Subcutaneous abdominal adipose tissue (tissue), 5 donors: ENCODE measurements at regions not wholly inside any gene's neighbourhood (a gene's known extent, or its start where the extent isn't known, plus 50 kb on each side); places are given as distances from the start of the nearest gene placed in this dataset.

Source experiments
- H3K27ac ChIP-seq: one replicate; pipeline ENCODE4 v1.7.0; 2013; ENCODE audit warnings: low read depth, mild to moderate bottlenecking, inconsistent platforms, low read length, moderate library complexity
- H3K27me3 ChIP-seq, 5 donors: one replicate each; pipeline ENCODE4 v1.7.0; 2013; ENCODE audit warnings: low read length in 5 of 5, inconsistent platforms in 1 of 5; ENCODE audit not compliant: control insufficient read depth in 5 of 5, insufficient read depth in 4 of 5
- H3K36me3 ChIP-seq, 5 donors: one replicate each; pipeline ENCODE4 v1.7.0; 2013; ENCODE audit warnings: low read length in 5 of 5; ENCODE audit not compliant: control insufficient read depth in 5 of 5, insufficient read depth in 5 of 5
- H3K4me1 ChIP-seq, 5 donors: one replicate each; pipeline ENCODE4 v1.7.0; 2013; ENCODE audit warnings: low read length in 5 of 5, mild to moderate bottlenecking in 3 of 5, moderate library complexity in 1 of 5; ENCODE audit not compliant: control insufficient read depth in 5 of 5, insufficient read depth in 5 of 5
- H3K4me3 ChIP-seq, 5 donors: one replicate each; pipeline ENCODE4 v1.7.0; 2013; ENCODE audit warnings: low read length in 5 of 5, low read depth in 1 of 5
- H3K9ac ChIP-seq, 5 donors: one replicate each; pipeline ENCODE4 v1.7.0; 2013; ENCODE audit warnings: low read length in 5 of 5, mild to moderate bottlenecking in 4 of 5, moderate library complexity in 3 of 5
- H3K9me3 ChIP-seq, 5 donors: one replicate each; pipeline ENCODE4 v1.7.0; 2013; ENCODE audit warnings: low read length in 5 of 5; ENCODE audit not compliant: control insufficient read depth in 5 of 5
- donor health status: healthy.
- donor health status: healthy.
- donor health status: healthy.
- donor health status: healthy.
- donor health status: healthy.

DNA sequence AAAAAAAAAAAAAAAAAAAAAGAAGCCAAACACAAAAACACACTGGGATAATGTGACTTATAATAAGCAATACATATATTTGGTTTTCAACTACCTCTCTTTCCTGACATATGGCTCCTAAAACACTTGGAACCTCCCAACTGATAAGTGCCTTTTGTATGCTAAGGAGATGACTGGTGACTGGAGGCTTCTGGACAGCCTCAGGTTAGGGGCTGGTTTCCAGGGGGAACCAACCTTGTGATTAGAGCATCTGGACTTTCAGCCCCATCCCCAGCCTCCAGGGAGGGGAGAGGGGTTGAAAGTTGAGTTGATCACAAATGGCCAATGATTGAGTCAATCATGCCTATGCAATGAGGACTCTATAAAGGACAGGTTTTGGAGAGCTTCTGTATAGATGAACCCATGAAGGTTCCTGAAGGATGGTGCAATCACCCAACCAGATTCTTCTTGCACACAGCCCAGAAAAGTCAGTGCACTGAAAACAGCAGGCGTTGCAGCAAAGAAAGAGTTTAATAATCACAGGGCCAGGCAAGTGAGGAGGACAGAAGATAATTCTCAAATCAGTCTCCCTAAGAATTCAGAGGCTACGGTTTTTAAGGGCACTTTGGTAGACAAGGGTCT is 276.7 kb downstream of the AUH start:
- Histone ChIP-seq H3K9ac (no peak overlapping the region), H3K4me3 (no peak overlapping the region), H3K4me1 (no peaks in the 10 kb centered on the region), H3K27ac (no peak overlapping the region), H3K36me3 (no peaks in the 10 kb centered on the region), H3K27me3 (no peaks in the 10 kb centered on the region), H3K9me3 (peaks cover 0 to 3% (median 0%) of the 10 kb centered on the region in 5 donors)

DNA sequence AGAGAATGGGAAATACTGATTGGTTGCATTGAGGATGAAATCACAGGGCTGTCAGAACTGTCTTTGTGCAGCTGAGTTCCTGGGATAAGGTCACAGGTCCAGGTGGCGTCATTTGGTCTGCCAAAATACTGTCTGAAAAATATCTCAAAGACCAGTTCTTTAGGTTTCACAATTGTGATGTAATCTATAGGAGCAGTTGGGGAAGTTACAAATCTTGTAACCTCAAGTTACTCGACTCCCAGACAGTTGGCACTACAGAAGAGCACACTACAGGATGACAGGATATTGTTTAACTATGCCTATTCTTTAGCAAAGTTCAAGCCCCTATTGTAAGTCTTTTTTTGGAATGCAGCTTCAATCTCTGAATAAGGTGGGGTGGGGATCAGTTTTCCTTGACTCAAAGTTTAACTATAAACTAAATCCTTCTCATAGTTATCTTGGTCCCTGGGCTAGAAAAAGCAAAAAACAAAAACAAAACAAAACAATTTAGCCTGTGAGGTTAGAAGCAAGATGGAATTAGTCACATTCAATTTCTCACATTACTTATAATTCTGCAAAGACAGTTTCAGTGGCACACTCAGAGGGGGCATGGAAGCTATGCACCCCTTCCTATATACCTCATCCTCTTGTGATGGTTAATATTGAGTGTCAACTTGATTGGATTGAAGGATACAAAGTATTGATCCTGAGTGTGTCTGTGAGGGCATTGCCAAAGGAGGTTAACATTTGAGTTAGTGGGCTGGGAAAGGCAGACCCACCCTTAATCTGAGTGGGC is 276.0 kb downstream of the AUH start:
- H3K27me3 ChIP-seq = no peaks in the 10 kb centered on the region
- no peaks in the 10 kb centered on the region for H3K36me3 ChIP-seq
- H3K9ac ChIP-seq = no peak overlapping the region
- H3K4me3 ChIP-seq = no peak overlapping the region
- H3K9me3 ChIP-seq = peaks cover 0 to 3% (median 0%) of the 10 kb centered on the region in 5 donors
- H3K27ac ChIP-seq = no peak overlapping the region
- no peaks in the 10 kb centered on the region for H3K4me1 ChIP-seq

DNA sequence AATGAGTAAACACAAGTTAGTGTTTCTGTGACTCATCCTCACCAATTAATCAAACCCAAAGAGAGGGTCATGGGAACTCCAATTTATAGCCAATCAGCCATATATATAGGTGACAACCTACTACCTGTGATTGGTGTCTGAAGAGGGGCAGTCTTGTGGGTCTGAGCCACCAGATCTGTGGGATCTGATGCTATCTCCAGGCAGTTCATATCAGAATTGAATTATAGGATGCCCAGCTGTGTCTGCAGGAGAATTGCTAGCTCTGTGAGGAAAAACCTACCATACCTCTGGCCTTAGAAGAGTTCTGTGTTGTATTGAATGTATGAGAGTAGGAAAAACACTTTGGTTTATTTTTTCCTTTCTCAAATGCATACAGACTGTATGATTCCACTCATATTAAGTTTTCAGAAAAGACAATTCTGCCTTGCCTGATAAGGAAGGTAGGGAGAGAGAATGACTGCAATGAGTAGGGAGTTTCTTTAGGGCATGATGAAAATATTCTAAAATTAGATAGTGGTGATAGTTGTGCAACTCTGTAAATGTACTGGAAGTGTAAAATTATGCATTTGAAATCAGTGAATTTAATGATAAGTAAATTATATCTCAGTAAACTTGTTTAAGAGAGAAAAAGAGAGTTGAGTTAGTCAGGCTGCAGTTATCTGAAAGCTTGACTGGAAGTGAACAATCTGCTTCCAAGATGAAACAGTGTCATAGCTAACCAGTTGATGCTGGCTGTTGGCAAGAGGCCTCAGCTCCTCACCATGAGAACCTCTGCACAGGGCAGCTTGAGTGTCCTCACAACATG is 274.9 kb downstream of the AUH start:
- Histone ChIP-seq H3K4me1 (no peaks in the 10 kb centered on the region), H3K9ac (no peak overlapping the region), H3K9me3 (peaks cover 0 to 3% (median 0%) of the 10 kb centered on the region in 5 donors), H3K27me3 (no peaks in the 10 kb centered on the region), H3K36me3 (no peaks in the 10 kb centered on the region), H3K27ac (no peak overlapping the region), H3K4me3 (no peak overlapping the region)

DNA sequence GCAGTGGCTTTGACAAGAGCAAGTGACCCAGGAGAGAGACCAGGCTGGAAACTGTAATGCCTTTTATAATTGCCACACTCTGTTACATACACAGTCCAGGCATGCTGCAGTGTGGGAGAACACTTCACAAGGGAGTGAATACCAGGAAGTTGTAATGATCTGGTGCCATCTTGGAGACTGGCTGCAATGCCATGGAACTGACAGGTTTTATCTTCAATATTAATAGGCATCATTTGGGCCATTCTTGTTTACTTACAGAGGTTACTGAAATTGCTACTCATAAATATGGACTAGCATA is 274.3 kb downstream of the AUH start:
- Histone ChIP-seq H3K27ac (no peak overlapping the region), H3K9me3 (peaks cover 0 to 3% (median 0%) of the 10 kb centered on the region in 5 donors), H3K36me3 (no peaks in the 10 kb centered on the region), H3K4me3 (no peak overlapping the region), H3K27me3 (no peaks in the 10 kb centered on the region), H3K9ac (no peak overlapping the region), H3K4me1 (no peaks in the 10 kb centered on the region)

DNA sequence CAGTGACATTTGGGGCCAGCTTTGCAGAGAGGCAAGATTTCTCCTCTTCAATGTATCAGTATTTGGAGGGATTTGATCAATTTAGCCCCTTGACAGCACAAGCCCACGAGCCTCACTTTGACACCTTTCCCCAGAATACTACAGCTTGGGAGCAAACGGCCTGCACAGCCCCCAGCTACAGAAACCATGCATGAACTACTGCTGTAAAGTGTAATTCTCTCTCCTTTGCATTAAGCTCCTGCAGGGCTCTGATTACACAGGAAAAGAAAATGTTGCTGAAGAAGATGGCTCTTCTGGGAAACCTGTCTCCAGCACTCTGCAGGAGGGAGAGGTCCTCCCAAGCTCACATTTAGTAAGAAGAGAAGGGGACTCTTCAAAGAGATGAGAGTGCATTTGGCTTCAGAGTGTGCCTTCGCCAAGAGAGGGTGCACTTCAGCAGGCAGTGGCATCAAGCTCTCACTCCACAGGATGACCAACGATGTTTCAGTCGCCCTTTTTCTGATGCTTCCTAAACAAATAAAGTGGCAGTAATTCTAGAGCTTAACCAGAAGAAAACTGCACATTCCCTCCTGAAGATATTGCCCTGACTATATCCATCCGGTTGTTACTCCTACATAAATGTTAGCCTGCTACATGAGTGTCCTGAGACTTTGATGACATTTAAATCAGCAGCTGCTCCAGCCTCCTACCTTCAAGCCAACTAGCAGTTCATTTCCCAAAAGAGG is 272.2 kb downstream of the AUH start:
- Histone ChIP-seq H3K4me1 (no peaks in the 10 kb centered on the region), H3K9me3 (peaks cover 0 to 11% (median 6%) of the 10 kb centered on the region in 5 donors), H3K27me3 (no peaks in the 10 kb centered on the region), H3K27ac (no peak overlapping the region), H3K36me3 (no peaks in the 10 kb centered on the region), H3K9ac (no peak overlapping the region), H3K4me3 (no peak overlapping the region)

DNA sequence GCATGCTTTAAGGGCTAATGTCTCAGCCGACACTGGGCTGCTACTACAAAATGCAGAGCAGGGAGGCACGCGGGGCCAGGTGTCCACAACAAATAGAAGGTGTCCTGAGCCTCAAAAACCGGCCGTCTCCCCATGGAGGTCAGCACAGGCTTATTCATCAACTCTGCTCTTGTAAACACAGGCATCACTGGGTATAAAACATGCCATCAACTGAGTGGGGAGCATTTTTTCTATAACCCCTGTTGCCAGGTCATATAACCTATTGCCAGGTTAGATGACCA is 271.6 kb downstream of the AUH start:
- no peak overlapping the region for H3K9ac ChIP-seq
- H3K4me3 ChIP-seq = no peak overlapping the region
- peaks cover 0 to 11% (median 6%) of the 10 kb centered on the region in 5 donors for H3K9me3 ChIP-seq
- H3K4me1 ChIP-seq = no peaks in the 10 kb centered on the region
- no peaks in the 10 kb centered on the region for H3K27me3 ChIP-seq
- H3K36me3 ChIP-seq = no peaks in the 10 kb centered on the region
- no peak overlapping the region for H3K27ac ChIP-seq

DNA sequence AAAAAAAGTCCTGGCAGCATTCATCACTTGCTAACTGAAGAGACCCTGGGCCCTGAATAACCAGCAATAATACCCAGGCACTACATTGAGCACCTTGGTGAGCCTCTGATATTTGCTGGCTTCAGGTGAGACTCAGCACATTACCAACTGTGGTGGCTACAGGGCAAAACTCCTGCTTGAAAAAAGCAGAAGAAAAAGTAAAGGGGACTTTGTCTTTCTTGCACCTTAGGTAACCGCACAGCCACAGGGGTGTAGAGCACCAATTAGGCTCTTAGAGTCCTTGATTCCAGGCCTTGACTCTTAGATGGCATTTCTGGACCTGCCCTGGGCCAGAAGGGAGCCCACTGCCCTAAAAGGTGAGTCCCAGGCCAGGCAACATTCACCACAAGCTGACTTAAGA is 269.5 kb downstream of the AUH start:
- no peaks in the 10 kb centered on the region for H3K36me3 ChIP-seq
- H3K9ac ChIP-seq = no peak overlapping the region
- no peak overlapping the region for H3K27ac ChIP-seq
- peaks cover 0 to 11% (median 6%) of the 10 kb centered on the region in 5 donors for H3K9me3 ChIP-seq
- no peak overlapping the region for H3K4me3 ChIP-seq
- H3K27me3 ChIP-seq = no peaks in the 10 kb centered on the region
- peaks cover 0 to 2% (median 0%) of the 10 kb centered on the region in 5 donors for H3K4me1 ChIP-seq

DNA sequence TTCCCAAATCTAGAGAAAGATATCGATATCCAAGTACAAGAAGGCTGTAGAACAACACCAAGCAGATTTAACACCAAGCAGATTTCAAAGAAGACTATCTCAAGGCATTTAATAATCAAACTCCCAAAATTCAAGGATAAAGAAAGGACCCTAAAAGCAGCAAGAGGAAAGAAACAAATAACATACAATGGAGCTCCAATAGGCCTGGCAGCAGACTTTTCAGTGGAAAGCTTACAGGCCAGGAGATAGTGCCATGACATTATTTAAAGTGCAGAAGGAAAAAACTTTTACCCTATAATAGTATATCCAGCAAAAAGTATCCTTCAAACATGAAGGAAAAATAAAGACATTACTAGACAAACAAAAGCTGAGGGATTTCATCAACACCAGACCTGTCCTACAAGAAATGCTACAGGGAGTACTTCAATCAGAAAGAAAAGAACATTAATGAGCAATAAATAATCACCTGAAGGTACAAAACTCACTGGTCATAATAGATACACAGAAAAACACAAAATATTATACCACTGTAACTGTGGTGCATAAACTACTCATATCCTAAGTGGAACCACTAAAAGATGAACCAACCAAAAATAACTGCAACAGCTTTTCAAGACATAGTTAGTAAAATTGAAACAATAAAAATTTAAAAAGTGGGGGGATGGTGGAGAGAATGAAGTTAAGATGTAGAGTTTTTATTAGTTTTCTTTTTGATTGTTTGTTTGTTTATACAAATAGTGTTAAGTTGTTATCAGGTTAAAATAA is 267.2 kb downstream of the AUH start:
- Histone ChIP-seq H3K27me3 (no peaks in the 10 kb centered on the region), H3K9ac (no peak overlapping the region), H3K4me3 (no peak overlapping the region), H3K36me3 (no peaks in the 10 kb centered on the region), H3K9me3 (peaks cover 0 to 11% (median 6%) of the 10 kb centered on the region in 5 donors), H3K4me1 (peaks cover 0 to 7% (median 3%) of the 10 kb centered on the region in 5 donors), H3K27ac (no peak overlapping the region)

DNA sequence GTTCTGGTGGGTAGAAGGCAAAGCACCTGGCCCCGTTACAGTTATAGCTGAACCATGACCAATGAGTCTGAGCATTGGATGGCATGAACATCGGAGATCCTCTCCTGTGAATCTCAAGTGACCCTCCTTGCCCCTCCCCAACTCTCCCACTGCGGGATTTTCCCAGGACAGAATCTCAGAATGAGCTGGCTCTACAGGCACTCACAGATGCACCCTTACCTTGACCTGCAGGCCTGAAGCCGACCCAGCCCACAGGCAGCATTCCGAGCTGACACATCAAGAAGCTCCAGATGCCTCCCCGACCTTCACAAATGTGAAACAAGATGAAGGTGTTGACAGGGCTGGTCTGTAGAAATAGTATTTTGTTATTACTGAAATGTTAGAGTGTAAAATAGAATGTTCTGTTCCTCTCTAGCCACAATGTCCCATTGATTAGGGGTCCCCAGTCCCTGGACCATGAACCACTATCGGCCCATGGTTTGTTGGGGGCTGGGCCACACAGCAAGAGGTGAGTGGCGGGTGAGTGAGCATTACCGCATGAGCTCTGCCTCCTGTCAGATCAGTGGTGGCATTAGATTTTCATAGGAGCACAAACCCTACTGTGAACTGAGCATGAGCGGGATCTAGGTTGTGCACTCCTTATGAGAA is 263.4 kb downstream of the AUH start:
- H3K4me3 ChIP-seq = no peak overlapping the region
- no peak overlapping the region for H3K9ac ChIP-seq
- H3K9me3 ChIP-seq = peaks cover 0 to 10% (median 5%) of the 10 kb centered on the region in 5 donors
- H3K36me3 ChIP-seq = no peaks in the 10 kb centered on the region
- no peaks in the 10 kb centered on the region for H3K27me3 ChIP-seq
- H3K4me1 ChIP-seq = peaks cover 5 to 28% (median 27%) of the 10 kb centered on the region in 5 donors
- H3K27ac ChIP-seq = no peak overlapping the region
